SK-N-SH (cell line): ENCODE measurements at regions not wholly inside any gene's neighbourhood (a gene's known extent, or its start where the extent isn't known, plus 50 kb on each side); places are given as distances from the start of the nearest gene placed in this dataset.

Experiments
- FOXM1 ChIP-seq: IDR thresholded peaks from 2 replicates; pipeline ENCODE4 v1.4.0; 2012; ENCODE audit warnings: low read depth, mild to moderate bottlenecking
- NRF1 ChIP-seq: IDR thresholded peaks from 2 replicates; pipeline ENCODE4 v1.6.1; 2012; ENCODE audit warnings: low read depth, mild to moderate bottlenecking, low read length
- TF ChIP-seq, protein P1 (sequence below): fragments of 200-600 bp; sonication (generic); IDR thresholded peaks from 2 replicates; pipeline ENCODE4 v1.6.1; 2017; ENCODE audit warnings: antibody characterized with exemption, mild to moderate bottlenecking, moderate library complexity

DNA sequence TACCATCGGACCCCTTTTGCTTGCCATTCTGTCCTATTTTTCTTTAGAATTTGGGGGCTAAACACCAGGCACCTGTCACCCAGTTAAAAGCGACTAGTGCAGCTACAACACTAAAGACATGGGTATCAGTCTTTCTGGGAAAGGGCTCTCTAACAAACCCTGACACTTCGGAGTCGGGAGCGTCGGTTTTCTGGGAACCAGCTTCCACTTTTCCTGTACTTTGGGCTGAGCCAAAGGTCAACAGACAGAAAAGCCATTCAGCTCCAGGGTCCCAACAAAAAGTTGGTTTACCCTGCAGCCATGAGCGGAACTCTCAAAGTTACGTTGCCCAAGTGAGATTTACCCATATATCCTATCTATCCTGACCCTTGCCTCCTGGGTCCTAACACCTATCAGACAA, 337.0 kb upstream of the SLITRK5 start:
- TF ChIP-seq, protein P1, sequence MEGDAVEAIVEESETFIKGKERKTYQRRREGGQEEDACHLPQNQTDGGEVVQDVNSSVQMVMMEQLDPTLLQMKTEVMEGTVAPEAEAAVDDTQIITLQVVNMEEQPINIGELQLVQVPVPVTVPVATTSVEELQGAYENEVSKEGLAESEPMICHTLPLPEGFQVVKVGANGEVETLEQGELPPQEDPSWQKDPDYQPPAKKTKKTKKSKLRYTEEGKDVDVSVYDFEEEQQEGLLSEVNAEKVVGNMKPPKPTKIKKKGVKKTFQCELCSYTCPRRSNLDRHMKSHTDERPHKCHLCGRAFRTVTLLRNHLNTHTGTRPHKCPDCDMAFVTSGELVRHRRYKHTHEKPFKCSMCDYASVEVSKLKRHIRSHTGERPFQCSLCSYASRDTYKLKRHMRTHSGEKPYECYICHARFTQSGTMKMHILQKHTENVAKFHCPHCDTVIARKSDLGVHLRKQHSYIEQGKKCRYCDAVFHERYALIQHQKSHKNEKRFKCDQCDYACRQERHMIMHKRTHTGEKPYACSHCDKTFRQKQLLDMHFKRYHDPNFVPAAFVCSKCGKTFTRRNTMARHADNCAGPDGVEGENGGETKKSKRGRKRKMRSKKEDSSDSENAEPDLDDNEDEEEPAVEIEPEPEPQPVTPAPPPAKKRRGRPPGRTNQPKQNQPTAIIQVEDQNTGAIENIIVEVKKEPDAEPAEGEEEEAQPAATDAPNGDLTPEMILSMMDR = no peak
- TF ChIP-seq FOXM1 = no peak
- no peak for TF ChIP-seq NRF1
